ENCODE measurements at regions not wholly inside any gene's neighbourhood (a gene's known extent, or its start where the extent isn't known, plus 50 kb on each side); places are given as distances from the start of the nearest gene placed in this dataset.

DNA sequence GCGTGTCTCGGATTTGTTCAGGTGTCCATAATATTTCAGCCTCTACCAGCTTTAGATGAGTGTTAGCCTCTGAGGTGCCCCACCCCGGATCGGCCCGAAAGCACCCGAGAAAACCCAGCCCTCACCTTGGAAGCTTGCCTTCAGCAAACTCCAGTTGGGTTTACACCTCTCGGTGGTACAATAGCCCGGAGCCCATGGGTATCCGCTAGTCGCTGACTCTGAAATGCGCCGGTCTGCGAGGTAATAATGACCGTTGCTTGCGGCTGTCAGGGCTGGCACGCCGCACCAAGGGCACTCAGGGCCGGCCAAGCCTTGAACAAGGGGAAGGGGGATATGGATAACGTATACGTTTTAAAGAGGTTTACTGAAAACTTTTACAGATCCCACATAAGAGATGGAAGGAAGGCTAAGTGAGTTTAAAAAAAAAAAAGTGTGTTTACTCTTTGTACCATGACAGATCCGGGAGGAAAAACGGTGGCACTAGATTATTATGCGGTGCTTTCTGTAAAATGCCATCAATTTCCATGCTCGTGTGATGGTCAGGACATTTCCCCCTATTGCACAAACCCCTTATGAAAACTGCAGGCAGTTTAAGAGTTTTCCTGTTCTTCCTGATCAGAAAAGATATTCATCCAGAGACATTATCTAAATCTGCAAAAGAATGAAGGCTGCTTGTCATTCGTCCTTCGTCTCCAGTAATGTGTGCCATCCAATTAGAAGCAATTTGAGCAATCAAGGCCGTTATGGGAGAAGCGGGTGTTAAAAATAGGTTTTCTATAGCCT lies 124.2 kb downstream of the TMEM161B start:
- DNase-seq = peak in 35 of 56 donors; percentile 2 to 54 (median 33)

GRCh38 chr5:88143693-88144218 lies 124.9 kb downstream of the TMEM161B start:
- peak in 16 of 56 donors; percentile 7 to 60 (median 44) for DNase-seq

DNA sequence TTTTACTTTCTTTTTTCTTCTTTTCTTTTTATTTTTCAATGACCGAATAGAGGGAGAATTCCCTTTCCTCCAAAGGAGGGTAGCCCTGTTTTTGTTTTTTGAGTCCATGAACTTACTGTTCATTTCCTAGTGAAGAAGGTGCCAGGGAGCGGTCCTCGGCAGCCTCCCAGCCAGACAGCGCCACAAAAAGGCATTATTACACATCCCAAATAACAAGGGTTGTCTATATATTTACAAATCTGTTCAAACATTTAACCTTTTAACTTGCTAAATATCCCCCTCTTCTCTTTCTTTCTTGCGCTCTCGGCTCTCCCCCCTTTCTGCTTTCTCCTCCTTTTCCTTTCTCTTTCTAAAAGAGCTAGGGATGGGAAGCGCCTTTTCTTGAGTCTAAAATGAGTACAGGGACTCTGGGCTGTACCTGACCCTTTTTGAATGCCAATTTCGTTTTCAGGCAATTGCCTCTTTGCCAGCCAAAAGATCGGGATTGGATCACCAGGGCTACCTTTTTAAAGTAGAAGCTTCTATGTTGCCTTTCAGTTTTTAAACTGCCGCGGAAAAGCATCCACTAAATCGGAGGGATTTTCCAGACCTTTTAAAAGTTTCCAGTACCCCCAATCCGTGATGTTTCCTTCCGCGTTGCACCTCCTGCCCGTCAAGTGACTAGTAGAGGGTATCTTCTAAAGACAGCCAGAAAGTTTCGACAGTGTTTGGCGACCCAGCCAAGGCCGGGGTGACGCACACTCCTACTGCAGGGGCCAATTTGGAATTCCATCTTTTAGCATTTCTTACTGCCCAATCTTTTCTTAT lies 125.6 kb downstream of the TMEM161B start:
- DNase-seq = peak in 39 of 56 donors; percentile 2 to 72 (median 33)

DNA sequence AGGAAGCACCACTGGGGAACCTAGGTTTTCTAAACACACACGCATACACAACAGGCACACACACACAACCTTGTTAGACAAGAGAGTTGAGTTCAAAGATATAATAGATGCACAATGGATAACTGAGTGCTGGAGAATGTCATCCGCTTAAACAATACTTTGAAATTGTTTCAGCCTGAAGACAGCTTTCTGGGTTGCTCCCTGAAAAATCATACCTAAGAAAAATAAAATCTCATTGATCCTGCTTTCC lies 126.1 kb downstream of the TMEM161B start:
- no peak for DNase-seq

DNA sequence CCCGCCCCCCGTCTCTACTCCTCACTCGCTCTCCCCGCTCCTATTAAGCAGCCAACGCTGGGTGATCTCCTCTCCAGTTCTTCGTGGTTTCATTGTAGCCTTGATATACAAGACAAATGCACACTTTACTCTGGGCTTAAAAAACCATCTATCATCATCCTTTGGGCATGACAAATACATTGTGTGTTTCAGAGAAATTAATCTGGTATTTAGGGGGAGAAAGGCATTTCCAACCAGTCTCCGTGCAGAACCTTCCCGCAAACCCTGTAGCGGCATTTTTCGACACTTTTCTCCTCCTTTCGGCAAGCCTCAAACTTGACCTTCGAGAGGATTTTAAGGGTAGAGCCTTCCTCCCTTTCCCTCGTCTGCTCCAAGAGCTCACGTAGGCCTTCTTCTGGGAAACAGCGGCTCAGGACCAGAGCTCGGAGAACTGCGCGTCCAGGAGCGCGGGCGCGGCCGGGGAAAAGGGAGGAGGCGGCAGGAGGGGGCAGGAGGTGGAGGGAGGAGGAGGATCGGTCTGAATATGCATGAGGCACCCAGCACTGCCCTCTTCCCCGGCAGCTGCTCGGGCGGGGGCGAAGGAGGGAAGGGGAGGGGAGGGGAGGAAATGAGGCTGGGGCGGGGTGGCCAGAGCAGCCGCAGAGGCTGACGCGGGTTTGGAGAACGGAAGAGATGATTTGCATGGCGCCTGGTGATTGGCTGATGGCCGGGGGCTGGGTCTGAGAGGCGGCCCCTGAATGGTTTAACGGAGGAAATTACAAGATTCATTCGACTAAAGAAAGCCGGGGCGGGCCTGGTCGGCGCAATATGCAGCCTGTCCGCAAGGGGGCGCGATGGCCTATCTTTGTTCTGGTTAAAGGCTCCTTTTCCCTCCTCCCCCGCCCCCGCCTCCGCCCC lies 127.5 kb downstream of the TMEM161B start:
- DNase-seq = peak; percentile 88 to 100 (median 99)

- peak in 34 of 56 donors; percentile 9 to 82 (median 45) for DNase-seq
Measured at GRCh38 chr5:88140396-88140855, 128.2 kb downstream of the TMEM161B start.

DNA sequence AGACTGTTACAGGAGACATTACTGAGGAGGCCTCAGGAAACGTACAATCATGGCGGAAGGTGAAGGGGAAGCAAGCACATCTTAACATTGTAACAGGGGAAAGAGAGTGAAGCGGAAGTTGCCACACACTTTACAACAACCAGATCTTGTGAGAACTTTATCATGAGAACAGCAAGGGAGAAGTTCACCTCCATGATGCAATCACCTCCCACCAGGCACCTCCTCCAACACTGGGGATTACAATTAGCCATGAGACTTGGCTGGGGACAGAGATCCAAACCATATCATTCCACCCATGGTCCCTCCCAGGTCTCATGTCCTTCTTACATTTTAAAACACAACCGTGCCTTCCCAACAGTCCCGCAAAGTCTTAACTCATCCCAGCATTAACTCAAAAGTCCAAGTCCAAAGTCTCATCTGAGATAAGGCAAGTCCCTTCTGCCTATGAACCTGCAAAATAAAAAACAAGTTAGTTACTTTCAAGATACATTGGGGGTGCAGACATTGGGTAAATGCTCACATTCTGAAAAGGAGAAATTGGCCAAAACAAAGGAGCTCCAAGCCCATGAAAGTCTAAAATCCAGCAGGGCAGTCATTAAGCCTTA lies 138.3 kb downstream of the TMEM161B start:
- no peak for DNase-seq

DNA sequence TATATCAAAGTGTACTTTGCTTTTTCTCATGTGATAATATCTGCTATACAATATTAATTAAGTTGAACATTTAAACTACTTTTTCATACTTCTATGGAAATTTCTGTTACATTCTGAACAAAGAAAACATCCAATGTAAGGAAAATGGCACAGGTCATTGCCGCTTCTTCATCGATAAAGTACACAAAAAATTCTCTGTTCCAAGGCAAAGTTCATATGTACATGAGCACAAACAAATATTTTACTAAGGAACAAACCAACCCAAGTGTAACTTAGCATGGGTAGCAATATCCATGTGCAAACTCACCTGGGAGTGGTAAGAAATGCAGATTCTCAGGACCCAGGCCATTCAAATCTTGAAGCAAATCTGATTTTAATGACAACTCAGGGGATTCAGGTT lies 139.8 kb downstream of the TMEM161B start:
- no peak for DNase-seq

GRCh38 chr5:88119535-88120125 lies 149.0 kb downstream of the TMEM161B start:
- no peak for DNase-seq

DNA sequence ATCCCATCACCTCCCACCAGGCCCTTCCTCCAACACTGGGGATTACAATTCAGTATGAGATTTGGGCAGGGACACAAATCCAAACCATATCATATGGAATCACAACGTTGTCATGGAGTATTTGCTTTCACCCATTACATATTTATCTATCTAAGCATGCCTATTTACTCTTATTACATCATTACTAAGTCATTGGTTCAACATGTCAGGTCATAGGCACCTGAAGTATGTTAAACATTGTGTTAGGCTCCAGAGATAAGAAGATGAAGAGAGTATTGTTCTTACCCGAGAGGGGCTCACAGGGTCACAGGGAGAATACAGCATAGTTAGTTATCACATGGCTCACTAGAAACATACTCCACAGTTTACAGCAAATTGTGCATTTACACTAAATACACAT lies 150.5 kb downstream of the TMEM161B start:
- no peak for DNase-seq

DNA sequence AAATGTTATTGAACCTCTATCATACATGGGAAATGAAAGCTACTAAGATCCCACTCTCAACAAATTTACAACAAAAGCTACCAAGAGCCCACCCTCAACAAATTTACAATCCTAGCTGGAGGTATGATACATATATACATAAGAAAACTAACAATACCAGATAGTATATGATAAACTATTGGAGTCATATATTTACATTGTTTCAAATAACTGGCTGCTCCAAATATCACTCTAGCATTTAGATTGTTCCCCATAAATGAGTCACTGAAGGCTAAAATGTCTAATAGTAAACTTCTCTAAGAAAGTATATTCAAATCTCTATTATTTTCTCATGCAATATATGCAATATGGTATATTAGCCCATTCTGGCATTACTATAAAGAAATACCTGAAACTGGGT lies 151.1 kb downstream of the TMEM161B start:
- DNase-seq = no peak

- DNase-seq = no peak
Measured at GRCh38 chr5:88116396-88116795, 152.2 kb downstream of the TMEM161B start.

DNA sequence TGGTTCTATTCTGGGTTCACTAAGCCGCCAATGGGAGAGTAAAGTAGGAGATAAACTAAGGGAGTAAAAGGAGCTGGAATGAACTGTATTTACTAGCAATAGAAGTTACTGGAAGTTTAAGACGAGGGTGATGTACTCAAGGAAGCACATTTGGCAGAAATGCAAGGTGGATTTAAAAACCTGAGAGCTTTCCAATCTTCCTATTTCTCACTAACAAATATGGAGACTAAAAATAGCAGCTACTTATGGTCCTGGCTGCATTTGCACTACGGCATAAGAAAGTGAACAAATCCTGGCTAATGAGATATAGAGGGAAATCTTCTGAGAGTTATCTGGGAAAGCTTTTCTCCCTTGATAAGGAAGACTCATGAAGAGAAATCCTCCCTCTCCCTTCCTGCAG lies 153.4 kb downstream of the TMEM161B start:
- no peak for DNase-seq

DNA sequence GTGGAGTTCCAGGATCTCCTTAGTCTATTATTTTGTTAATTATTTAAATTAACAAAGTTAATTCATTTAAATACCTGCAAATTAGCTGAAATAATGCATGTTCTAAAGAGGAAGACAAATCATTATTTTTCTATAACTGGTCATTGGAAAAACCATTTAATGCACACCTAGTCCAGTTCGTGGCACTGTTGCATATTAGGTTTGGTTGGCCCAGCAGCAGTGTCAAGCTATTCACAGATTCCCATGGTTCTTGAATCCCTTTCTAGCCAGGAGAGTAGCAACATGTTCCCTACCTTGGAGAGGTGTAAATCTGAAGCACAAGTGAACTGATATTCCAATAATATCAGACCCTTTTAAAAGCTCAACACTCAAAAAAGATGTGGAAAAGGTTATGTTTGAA lies 155.2 kb downstream of the TMEM161B start:
- DNase-seq = no peak

DNA sequence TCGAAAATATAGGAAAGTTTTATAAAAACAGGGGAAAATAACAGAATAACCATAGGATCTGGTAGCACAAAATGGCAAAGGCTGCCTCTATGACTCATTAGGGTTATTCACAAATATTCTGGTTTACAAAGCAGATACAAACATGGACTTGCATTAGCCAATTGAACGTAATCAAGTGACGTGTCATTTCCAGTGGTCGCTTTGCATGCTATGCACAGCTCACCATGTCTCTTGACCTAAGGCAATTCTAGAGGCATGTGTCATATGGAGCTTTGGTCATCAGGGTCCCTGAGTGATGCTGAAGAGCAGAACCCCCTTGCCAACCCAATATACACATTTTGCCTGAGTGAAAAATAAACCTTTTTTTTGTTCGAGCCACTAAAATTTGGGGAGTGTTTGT lies 158.8 kb downstream of the TMEM161B start:
- no peak for DNase-seq

GRCh38 chr5:88108490-88109279 lies 160.0 kb downstream of the TMEM161B start:
- peak in 2 of 56 donors; percentile 6 to 26 for DNase-seq

- DNase-seq = no peak
Measured at GRCh38 chr5:88094906-88095496, 173.6 kb downstream of the TMEM161B start.

DNA sequence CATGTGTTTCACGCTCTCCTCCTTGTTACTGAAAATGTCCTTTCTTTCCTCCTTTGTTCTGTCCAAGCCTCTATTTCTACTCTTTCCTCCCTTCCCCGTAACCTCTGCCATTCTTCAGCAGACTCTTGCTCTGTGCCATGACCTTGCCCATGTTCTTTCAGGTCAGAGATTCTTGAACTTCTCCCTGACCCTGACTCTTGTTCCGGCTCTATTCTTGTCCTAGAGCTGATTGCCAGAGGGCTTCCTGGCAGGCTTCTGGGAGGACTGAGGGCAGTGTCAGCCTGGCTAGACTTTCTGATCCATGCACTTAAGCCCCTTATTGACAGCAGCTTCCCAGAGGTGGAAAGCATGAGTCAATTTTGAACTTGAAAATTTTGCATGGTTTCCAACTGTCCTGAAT lies 174.2 kb downstream of the TMEM161B start:
- peak in 3 of 56 donors; percentile 9 to 15 (median 13) for DNase-seq

- DNase-seq = no peak
Measured at GRCh38 chr5:88093765-88094164, 174.9 kb downstream of the TMEM161B start.

Measured in amygdala (tissue), 56 donors.